ENCODE measurements at regions not wholly inside any gene's neighbourhood (a gene's known extent, or its start where the extent isn't known, plus 50 kb on each side); places are given as distances from the start of the nearest gene placed in this dataset.
"Not testable (repeated sequence)": the region's sequence is repeated elsewhere in the genome, so short reads cannot be mapped to it uniquely, and the experiment has no call there.

DNA sequence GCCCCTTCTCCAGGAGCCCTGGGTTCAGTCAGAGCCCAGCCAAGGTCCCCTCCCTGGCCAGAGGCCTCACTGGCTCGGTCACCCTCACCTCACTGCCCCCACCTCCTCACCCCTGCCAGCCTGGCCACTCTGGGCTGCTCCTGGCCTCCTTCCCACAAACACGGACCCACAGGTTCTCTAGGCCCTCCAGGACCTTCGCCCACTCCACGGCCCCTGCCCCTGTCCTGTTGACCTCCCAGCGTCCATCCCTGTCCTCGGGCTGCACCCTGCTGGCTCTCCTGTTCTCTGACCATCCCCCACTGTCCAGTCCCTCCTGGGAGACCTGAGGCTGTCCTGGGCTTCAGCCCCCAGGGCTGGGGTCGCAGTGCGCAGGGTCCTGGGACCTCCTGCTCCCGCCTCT, 173.3 kb downstream of the TMEM121 start:
- DNase-seq = not testable (repeated sequence)

DNA sequence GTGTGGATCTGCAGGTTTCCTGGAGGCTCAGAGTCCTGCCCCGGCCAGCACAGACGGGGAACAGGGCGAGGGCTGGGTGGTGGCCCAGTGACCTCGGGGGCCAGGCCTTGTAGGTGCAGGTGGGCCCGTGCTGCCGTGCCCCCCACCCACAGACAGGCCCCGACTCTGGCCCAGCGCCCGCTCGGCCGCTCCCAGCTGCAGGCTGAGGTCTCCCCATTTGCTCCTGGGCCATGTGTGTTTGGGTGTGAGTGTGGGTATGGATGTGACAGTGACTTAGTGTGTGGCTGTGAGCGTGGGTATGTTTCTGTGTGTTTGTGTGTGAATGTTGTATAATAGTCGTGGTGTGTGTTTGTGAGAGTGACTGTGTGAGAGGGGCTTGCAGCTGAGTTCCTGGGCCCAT, 173.8 kb downstream of the TMEM121 start:
- DNase-seq = not testable (repeated sequence)

DNA sequence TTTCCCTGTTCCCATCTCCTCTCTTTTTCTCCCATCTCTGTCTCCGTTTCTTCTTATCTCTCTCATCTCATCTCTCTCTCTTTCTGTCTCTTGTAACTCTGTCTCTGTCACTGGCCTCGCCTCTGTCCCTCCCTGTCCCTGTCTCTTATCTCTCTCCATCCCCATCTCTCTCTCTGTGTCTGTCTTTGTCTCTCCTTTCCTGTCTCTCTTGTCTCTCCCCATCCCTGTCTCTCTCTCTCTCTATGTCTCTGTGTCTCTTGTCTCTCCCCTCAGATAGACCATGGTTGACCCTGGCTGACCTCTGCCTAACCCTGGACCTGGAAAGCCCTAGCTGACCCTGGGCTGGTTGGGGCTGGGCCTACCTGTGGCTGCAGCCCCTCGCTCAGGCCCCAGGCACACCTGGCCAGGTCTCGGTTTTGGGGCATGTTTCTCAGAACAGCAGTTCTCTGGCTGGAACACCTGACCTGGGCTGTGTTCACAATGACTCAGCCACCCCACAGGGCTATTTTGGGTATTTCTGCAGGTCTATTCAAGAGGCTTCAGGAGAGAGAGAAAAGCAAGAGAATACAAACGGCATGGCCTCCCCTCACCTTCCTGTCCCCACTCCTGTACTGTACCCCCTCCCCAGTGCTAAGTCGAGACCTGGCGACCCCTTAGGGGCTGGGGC, 174.4 kb downstream of the TMEM121 start:
- DNase-seq = no peak

DNA sequence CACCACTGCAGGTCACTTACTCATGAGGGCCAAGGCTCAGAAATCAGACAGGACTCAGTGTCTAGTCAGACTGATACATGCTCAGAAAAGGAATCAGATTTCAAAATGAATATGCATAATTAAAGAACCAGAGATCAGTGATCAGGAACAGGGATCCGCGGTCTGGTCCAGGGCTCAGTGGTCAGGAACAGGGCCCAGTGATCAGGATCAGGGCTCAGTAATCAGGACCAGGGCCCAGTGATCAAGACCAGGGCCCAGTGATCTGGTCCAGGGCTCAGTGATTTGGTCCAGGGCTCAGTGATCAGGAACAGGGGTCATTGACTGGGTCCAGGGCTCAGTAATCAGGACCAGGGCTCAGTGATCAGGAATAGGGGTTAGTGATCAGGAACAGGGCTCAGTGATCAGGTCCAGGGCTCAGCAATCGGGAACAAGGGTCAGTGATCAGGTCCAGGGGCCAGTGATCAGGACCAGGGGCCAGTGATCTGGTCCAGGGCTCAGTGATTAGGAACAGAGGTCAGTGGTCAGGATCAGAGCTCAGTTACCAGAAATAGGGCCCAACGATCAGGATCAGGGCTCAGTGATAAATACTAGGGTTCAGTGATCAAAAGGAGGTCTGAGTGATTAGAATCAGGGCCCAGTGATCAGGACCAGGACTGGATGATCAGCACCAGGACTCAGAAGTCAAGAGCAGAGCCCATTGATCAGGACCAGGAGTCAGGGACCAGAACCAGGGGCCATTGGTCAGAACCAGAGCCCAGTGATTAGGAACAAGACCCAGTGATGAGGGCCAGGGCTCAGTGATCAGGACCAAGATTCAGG, 175.3 kb downstream of the TMEM121 start:
- no peak for DNase-seq

DNA sequence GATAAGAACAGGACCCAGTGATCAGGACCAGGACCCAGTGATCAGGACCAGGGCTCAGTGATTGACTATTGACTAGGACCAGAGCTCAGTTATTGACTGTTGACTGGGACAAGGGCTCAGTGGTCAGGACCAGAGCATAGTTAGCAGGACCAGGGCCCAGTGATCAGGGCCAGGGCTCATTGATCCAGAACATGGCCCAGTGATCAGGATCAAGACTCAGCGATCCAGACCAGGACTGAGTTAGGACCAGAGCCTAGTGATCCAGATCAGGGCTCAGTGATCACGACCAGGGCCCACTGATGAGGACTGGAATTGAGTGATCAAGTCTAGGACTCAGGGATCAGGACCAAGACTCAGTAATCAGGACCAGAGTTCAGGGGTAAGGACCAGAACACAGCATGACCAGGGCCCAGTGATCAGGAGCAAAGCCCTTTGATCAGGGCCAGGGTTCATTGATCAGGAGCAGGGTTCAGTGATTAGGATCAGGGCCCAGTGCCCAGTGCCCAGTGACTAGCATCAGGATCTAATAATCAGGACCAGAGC, 176.0 kb downstream of the TMEM121 start:
- DNase-seq = no peak

DNA sequence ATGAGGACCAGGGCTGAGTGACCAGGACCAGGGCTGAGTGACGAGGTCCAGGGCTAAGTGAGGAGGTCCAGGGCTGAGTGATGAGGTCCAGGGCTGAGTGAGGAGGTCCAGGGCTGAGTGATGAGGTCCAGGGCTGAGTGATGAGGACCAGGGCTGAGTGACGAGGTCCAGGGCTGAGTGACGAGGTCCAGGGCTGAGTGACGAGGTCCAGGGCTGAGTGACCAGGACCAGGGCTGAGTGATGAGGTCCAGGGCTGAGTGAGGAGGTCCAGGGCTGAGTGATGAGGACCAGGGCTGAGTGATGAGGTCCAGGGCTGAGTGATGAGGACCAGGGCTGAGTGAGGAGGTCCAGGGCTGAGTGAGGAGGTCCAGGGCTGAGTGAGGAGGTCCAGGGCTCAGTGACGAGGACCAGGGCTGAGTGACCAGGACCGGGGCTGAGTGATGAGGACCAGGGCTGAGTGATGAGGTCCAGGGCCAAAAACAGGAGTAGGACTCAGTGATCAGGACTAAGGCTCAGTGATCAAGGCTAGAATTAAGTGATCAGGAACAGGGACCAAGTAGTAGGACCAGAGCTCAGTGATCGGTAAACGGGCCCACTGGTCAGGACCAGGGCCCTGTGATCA, 176.8 kb downstream of the TMEM121 start:
- DNase-seq = not testable (repeated sequence)

DNA sequence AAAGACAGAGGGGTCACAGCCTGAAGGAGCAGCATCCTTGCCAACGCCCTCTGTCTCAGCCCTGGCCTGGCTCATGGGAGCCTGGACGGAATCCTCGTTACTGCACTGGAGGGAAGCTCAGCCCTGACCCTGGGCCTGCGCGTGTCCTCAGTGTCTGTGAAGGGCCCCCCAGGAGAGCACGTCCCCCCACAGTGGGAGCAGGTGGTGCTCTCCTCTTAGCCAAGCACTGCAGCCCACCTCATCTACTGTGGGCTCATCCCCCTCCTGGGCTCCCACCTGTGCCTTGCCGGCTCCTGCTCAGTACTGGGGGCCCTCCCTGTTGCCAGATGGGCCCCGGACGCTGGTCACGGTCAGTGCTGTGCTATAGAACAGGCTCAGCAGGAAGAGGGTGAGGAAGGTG, 177.7 kb downstream of the TMEM121 start:
- DNase-seq = not testable (repeated sequence)

DNA sequence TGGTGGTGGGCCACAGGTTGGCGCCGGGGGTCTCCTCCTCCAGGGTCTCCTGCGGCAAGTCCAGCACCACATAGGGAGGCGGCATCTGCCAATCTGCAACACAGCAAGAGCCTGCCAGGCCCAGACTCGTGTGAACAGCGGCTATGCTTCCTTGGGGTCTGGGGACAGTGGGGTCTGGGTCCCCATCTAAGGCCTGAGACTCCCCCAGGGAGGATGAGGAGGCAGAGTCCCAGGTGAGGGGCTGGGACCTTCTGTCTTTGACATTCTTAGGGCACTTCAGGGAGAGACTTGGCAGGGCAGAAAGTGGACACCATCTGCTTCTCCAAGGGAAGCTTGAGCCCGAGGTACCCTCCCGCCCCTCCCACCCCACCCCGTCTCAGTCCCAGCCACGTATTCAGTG, 178.1 kb downstream of the TMEM121 start:
- not testable (repeated sequence) for DNase-seq

DNA sequence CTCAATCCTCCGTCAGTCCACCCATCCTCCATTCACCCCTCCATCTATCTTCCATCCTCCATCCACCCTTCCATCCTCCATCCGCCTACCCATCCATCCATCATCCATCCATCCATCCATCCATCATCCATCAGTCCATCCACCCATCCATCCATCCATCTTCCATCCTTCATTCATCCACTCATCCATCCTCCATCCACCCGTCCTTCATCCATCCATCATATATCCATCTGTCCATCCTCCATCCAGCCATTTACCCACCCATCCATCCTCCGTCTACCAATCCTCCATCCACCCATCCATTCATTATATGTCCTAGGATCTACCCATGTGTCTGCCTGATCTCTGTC, 179.1 kb downstream of the TMEM121 start:
- DNase-seq = not testable (repeated sequence)

DNA sequence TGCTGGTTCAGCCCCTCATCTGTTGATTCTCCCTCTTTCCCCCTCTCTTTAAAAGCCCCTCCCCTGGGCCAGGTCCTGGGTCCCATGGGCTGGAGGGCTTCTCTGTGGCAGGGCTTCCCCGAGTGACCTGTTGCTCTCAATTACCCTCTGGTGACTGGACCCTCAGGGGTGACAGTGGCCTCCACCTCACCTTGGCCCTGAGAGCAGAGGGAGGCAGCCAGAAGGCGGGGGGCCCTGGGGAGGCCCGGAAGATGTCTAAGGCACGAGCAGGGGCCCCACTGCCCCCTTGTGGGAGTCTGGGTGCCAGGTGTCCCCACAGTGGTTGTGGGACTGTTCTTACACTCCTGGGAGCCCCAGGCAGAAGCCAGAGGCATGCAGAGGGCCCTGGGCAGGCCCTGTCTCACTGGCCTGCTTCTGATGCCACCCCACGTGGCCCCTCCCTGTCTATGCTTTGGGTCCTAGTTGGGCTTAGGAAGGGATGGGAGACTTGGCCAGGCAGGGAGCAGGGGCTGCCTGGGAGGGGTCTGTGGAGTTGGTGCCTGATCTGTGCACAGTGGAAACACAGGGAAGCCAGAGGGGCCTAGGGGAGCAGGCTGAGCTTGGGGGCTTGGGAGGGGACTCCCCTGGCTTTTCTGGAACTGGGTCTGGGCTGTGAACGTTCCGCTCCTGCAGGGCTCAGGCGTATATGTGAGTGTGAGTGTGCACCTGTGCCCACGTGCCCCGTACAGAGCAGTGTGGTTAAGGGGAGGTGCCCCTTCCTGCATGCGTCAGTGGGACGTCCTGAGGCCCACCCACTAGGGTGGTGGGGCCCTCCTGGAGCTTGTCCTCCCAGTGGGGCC, 179.7 kb downstream of the TMEM121 start:
- not testable (repeated sequence) for DNase-seq

DNA sequence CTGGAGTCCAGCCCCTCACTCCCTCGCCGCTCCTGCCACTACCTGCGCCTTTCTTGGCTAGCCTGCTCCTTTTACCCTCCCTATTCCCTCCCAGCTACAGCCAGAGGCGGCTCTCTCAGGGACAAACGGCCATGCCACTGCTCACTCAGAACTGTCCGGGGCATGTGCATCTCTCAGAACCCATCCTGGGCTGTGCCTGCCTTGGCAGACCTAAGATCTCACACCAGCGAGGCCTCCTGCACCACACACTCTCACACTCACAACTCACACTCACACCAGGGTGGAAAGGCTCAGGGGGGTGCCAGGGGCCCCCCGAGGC, 180.3 kb downstream of the TMEM121 start:
- not testable (repeated sequence) for DNase-seq

DNA sequence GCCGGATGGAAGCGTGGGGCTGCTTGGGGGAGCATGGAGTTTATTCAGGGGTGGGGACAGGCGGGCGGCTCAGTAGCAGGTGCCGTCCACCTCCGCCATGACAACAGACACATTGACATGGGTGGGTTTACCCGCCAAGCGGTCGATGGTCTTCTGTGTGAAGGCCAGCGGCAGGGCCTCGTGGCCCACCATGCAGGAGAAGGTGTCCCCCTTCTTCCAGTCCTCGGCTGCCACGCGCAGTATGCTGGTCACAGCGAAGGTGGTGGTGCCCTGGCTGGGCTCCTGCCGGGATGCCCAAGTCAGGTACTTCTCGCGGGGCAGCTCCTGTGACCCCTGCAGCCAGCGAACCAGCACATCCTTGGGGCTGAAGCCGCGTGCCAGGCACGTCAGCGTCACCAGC, 180.7 kb downstream of the TMEM121 start:
- DNase-seq = not testable (repeated sequence)

DNA sequence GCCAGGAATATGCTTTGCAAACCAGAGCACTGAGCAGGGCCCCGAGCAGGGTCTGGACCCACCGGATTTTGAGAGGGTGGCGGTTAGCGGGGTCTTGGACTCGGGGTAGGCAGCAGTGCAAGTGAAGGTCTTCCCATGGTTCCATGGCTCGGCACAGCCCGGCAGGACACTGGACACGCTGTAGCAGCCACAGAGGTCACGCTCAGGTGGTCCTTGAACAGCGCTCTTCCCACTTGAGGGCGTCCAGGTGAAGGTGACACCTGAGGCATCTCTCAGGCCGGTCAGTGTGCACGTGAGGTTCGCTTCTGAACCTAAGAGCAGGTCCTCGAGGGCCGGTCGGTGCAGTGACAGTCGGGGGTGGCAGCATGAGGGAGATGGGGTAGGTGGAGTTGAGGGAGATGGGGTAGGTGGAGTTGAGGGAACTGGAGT, 181.4 kb downstream of the TMEM121 start:
- DNase-seq = not testable (repeated sequence)

DNA sequence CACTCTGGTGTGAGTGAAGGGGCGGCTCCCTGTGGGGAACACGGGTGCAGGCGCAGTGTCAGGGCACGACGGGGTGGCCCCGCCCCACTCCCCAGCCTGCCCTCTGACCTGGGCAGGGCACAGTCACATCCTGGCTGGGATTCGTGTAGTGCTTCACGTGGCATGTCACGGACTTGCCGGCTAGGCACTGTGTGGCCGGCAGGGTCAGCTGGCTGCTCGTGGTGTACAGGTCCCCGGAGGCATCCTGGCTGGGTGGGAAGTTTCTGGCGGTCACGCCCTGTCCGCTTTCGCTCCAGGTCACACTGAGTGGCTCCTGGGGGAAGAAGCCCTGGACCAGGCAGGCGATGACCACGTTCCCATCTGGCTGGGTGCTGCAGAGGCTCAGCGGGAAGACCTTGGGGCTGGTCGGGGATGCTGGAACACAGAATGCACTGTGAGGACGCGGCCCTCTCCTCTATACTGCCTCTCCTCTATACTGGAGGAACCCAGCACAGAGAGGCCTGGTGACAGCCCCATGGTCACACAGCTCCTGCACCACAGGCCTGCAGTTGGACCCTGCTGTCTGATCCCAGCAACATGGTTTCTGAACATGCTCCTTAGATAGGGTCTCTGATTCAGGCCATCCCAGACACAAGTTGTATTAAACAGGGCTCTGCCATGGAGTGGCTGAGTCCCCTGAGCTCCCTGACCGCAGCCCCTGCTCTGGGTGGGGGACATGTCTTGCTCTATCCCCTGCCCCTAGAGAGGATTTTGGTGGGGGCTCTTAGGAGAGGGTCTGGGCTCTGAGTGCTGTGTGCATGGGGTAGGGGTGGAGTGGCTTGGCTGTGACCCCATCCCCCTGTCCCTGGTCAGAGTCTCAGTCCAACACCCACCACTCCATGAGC, 182.1 kb downstream of the TMEM121 start:
- DNase-seq = not testable (repeated sequence)

DNA sequence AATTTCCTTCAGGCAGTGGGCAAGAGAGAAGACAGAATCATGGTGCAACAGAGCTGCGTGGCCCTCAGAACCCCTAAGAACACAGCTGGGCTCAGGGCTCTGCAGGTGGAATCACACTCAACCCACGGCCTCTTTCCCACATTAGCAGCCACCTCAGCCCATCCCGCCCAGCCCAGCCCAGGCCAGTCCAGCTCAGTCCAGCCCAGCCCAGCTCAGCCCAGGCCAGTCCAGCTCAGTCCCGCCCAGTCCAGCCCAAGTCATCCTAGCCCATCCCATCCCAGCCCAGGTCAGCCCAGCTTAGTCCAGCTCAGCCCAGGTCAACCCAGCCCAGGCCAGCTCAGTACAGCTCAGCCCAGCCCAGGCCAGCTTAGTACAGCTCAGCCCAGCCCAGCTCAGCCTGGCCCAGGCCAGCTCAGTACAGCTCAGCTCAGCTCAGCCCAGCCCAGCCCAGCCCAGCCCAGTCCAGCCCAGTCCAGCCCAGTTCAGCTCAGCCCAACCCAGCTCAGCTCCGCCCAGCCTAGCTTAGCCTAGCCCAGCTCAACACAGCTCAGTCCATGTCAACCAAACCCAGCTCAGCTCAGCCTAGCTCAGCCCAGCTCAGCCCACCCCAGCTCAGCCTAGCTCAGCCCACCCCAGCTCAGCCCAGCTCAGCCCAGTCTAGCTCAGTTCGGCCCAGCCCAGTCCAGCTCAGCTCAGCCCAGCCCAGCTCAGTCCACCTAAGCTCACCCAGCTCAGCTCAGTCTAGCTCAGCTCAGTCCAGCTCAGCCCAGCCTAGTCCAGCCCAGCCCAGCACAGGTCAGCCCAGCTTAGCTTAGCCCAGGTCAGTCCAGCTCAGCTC, 183.1 kb downstream of the TMEM121 start:
- DNase-seq = no peak

DNA sequence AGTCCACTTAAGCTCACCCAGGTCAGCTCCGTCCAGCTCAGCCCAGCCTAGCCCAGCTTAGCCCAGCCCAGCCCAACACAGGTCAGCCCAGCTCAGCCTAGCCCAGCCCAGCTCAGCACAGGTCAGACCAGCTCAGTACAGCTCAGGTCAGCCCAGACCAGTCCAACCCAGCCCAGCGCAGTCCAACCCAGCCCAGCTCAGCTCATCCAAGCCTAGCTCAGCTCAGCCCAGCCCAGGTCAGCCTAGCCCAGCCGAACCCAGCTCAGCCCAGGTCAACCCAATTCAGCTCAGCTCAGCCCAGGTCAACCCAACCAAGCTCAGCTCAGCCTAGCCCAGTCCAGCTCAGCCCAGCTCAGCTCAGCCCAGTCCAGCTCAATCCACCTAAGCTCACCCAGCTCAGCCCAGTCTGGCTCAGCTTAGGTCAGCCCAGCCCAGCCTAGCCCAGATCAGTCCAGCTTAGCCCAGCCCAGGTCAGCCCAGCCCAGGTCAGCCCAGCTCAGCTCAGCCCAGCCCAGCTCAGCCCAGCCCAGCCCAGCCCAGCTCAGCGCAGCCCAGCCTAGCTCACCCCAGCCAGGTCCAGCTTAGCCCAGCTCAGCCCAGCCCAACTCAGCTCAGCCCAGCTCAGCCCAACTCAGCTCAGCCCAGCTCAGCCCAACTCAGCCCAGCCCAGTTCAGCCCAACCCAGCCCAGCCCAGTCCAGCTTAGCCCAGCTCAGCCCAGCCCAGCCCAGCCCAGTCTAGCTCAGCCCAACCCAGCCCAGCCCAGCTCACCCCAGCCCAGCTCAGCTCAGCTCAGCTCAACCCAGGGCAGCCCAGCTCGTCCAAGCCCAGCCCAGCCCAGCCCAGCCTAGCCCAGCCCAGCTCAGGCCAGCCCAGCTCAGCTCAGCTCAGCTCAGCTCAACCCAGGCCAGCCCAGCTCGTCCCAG, 184.0 kb downstream of the TMEM121 start:
- DNase-seq = no peak

DNA sequence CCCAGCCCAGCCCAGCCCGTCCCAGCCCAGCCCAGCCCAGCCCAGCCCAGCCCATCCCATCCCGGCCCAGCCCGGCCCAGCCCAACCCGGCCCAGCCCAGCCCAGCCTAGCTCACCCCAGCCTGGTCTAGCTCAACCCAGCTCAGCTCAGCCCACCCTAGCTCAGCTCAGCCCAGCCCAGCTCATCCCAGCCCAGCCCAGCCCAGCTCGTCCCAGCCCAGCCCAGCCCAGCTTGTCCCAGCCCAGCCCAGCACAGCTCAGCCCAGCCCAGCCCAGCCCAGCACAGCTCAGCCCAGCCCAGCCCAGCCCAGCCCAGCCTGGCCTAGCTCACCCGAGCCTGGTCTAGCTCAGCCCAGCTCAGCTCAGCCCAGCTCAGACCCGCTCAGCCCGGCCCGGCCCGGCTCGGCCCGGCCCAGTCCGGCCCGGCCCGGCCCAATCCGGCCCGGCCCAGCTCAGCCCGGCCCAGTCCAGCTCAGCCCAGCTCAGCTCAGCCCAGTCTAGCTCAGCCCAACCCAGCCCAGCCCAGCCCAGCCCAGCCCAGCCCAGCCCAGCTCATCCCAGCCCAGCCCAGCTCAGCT, 184.7 kb downstream of the TMEM121 start:
- DNase-seq = no peak

DNA sequence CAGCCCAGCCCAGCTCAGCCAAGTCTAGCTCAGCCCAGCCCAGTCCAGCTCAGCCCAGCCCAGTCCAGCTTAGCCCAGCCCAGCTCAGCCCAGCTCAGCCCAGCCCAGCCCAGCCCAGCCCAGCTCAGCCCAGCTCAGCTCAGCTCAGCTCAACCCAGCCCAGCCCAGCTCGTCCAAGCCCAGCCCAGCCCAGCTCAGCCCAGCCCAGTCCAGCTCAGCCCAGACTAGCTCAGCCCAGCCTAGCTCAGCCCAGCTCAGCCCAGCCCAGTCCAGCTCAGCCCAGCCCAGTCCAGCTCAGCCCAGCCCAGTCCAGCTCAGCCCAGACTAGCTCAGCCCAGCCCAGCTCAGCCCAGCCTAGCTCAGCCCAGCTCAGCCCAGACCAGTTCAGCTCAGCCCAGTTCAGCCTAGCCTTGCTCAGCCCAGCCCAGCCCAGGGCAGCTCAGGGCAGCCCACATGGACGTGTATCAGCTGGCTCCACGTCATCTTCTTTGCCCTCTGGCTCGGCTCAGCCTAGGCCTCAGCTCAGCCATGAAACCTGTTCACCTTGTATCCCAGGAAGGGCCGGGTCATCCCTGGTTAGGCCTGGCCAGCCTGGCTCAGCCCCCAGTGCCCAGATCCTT, 185.6 kb downstream of the TMEM121 start:
- DNase-seq = no peak

DNA sequence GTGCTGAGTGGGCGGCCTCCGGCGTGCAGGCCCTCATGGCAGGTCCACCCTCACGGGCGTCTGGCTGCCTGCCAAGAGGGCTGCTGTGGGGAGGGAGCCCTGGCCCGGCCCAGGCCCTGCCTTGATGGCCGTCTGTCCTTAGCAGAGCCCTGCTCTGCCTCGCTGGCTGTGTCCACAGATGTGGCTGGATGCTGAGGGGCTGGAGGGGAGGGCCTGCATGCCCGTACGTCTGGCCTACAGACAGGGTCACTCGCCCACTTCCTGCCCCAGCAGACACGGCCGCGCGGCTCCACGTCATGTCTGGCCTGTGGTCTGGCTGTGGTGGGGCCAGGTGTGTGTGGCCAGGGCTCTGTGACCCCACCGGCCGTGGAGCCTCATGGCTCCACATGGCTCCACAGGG, 186.3 kb downstream of the TMEM121 start:
- not testable (repeated sequence) for DNase-seq
